HL-60 (cell line): ENCODE measurements at regions not wholly inside any gene's neighbourhood (a gene's known extent, or its start where the extent isn't known, plus 50 kb on each side); places are given as distances from the start of the nearest gene placed in this dataset.

Experiments
- DNase-seq, 2 experiments: peaks; one replicate each; pipeline ENCODE4 v3.0.0-alpha.2; 2010 to 2020; ENCODE audit warnings: low read depth in 1 of 2, low spot score in 1 of 2
- H3K27ac ChIP-seq: fragments of 250-450 bp; sonication (Bioruptor Pico); replicated peaks from 2 replicates; pipeline ENCODE4 v1.5.1; 2020; ENCODE audit warnings: mild to moderate bottlenecking, moderate library complexity
- H3K27me3 ChIP-seq: fragments of 250-450 bp; sonication (Bioruptor Pico); 2 replicates; pipeline ENCODE4 v1.5.1; 2021; ENCODE audit warnings: mild to moderate bottlenecking, moderate library complexity; ENCODE audit not compliant: insufficient read depth, poor library complexity, severe bottlenecking
- H3K4me3 ChIP-seq: replicated peaks from 2 replicates; pipeline ENCODE4 v1.5.1; 2011; ENCODE audit warnings: mild to moderate bottlenecking, control low read depth, low read length; ENCODE audit not compliant: insufficient read depth
- GABPA ChIP-seq: IDR thresholded peaks from 2 replicates; pipeline ENCODE4 v1.6.1; 2012; ENCODE audit warnings: low read depth
- POLR2AphosphoS5 ChIP-seq: IDR thresholded peaks from 2 replicates; pipeline ENCODE4 v1.6.1; 2012; ENCODE audit warnings: low read depth
- SPI1 ChIP-seq: IDR thresholded peaks from 2 replicates; pipeline ENCODE4 v1.6.1; 2012; ENCODE audit warnings: low read depth, mild to moderate bottlenecking, borderline replicate concordance
- TF ChIP-seq, protein P1 (sequence below): IDR thresholded peaks from 2 replicates; pipeline ENCODE4 v1.6.1; 2012; ENCODE audit warnings: low read depth; ENCODE audit not compliant: insufficient replicate concordance
- TF ChIP-seq, protein P2 (sequence below): IDR thresholded peaks from one replicate; pipeline ENCODE4 v1.5.1; 2011; ENCODE audit warnings: low read length, control low read depth, inconsistent platforms; ENCODE audit not compliant: insufficient read depth

DNA sequence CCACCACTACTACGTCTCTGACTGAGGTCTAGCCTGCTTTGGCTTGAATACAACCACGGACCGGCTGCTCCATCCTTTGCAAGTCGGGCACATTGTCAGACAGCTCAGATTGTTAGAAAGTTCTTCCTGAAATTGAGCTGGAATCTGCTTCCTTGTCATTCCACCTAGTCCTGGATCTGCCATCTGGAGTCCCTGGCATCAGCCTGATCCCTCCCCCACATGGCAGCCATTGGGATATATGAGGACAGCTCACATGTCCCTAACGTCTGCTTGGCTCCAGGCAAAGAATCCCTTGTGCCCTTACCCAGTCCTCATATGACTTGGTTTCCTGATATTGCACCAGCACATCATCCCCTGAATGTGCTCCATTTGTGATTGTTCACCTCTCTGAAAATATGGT is 56.3 kb upstream of the SYT6 start:
- Histone ChIP-seq H3K27me3 (peaks cover 40% of the 10 kb centered on the region), H3K4me3 (no peak overlapping the region), H3K27ac (no peak overlapping the region)
- TF ChIP-seq, protein P1, sequence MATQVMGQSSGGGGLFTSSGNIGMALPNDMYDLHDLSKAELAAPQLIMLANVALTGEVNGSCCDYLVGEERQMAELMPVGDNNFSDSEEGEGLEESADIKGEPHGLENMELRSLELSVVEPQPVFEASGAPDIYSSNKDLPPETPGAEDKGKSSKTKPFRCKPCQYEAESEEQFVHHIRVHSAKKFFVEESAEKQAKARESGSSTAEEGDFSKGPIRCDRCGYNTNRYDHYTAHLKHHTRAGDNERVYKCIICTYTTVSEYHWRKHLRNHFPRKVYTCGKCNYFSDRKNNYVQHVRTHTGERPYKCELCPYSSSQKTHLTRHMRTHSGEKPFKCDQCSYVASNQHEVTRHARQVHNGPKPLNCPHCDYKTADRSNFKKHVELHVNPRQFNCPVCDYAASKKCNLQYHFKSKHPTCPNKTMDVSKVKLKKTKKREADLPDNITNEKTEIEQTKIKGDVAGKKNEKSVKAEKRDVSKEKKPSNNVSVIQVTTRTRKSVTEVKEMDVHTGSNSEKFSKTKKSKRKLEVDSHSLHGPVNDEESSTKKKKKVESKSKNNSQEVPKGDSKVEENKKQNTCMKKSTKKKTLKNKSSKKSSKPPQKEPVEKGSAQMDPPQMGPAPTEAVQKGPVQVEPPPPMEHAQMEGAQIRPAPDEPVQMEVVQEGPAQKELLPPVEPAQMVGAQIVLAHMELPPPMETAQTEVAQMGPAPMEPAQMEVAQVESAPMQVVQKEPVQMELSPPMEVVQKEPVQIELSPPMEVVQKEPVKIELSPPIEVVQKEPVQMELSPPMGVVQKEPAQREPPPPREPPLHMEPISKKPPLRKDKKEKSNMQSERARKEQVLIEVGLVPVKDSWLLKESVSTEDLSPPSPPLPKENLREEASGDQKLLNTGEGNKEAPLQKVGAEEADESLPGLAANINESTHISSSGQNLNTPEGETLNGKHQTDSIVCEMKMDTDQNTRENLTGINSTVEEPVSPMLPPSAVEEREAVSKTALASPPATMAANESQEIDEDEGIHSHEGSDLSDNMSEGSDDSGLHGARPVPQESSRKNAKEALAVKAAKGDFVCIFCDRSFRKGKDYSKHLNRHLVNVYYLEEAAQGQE, result no peak
- TF ChIP-seq POLR2AphosphoS5, result no peak
- no peak for TF ChIP-seq SPI1
- TF ChIP-seq, protein P2, sequence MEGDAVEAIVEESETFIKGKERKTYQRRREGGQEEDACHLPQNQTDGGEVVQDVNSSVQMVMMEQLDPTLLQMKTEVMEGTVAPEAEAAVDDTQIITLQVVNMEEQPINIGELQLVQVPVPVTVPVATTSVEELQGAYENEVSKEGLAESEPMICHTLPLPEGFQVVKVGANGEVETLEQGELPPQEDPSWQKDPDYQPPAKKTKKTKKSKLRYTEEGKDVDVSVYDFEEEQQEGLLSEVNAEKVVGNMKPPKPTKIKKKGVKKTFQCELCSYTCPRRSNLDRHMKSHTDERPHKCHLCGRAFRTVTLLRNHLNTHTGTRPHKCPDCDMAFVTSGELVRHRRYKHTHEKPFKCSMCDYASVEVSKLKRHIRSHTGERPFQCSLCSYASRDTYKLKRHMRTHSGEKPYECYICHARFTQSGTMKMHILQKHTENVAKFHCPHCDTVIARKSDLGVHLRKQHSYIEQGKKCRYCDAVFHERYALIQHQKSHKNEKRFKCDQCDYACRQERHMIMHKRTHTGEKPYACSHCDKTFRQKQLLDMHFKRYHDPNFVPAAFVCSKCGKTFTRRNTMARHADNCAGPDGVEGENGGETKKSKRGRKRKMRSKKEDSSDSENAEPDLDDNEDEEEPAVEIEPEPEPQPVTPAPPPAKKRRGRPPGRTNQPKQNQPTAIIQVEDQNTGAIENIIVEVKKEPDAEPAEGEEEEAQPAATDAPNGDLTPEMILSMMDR, result no peak
- DNase-seq, result no peak

DNA sequence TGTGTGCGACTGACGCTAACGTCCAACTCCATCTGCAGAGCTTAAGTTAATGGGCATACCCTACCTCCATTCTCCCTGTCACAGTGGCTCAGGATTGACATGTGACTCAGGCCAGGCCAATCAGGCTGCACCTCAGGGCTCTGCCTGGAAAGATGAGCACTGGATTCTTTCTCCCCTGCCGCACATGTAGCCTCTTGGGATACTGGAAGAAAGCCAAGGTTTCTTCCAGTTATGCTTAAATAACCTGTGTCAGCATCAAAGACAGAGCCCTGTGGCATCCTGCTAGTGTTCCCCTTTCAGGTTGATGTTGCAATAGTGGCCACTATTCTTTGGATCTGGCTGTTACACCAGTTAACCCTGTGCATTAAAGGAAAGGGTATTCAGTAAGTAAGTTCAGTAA is 55.0 kb upstream of the SYT6 start:
- Histone ChIP-seq H3K4me3 (no peak overlapping the region), H3K27ac (no peak overlapping the region), H3K27me3 (peaks cover 31% of the 10 kb centered on the region)
- peak; percentile 8 to 20 for DNase-seq
- TF ChIP-seq, protein P2, result no peak
- peak; percentile 7; the same call in 1 of the 2 replicates for TF ChIP-seq SPI1

DNA sequence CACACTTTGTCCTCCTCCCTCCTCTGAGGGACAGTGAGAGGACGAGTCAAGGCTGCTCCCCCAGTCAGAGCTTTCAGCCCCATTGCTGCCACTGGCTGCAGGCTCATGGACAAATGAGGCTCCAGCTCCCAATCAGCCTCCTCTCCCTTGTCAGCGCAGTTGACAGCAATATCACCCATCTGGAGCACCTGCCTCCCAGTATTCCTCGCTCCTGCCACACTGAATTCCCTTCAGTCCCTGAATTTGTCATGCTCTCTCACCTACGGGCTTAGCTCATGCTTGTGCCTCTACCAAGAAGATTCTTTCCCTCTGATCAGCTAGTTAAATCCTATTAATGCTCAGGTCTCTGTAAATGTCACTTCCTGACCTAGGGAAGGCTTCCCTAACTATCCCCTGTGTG is 54.4 kb upstream of the SYT6 start:
- H3K27me3 ChIP-seq, result peaks cover 29% of the 10 kb centered on the region
- TF ChIP-seq, protein P2, result no peak
- TF ChIP-seq GABPA, result no peak
- TF ChIP-seq, protein P1, result no peak
- TF ChIP-seq SPI1, result no peak
- TF ChIP-seq POLR2AphosphoS5, result no peak
- DNase-seq, result no peak

DNA sequence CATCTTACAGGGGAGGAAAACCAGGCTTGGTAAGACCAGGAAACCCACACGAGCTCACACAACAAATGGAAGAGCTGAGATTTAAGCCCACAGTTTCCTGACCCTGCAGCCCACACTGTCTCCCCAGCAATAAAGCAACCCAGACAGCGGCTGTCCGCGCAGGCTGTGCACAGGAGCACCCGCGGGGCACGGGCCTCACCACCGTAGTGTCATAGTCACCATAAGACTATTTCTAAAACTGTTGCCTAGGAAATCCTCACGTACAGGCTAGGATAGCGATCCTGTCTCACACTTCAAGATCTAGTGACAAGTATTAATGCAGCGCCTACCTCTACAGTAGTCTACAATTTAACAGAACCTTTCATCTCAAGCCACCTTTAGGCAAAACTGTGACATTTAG is 54.0 kb upstream of the SYT6 start:
- TF ChIP-seq GABPA (no peak), SPI1 (no peak), POLR2AphosphoS5 (no peak)
- TF ChIP-seq, protein P1, result no peak
- TF ChIP-seq, protein P2, result no peak
- Histone ChIP-seq H3K27me3 (peaks cover 29% of the 10 kb centered on the region), H3K4me3 (no peak overlapping the region), H3K27ac (no peak overlapping the region)
- no peak for DNase-seq

More for the DNA sequence above, 54.4 kb upstream of the SYT6 start:
- Histone ChIP-seq H3K27ac (no peak overlapping the region), H3K4me3 (no peak overlapping the region)
